NCI-H1092 (cell line): ENCODE measurements at regions not wholly inside any gene's neighbourhood (a gene's known extent, or its start where the extent isn't known, plus 50 kb on each side); places are given as distances from the start of the nearest gene placed in this dataset.

Source experiments
- DNase-seq: peaks from one replicate; lab custom pipeline; 2025; lab: John Stamatoyannopoulos, UW

GRCh38 chr21:31566064-31566463 is 93.4 kb upstream of the SOD1 start:
- DNase-seq = no peak

GRCh38 chr21:31564439-31564838 is 95.1 kb upstream of the SOD1 start:
- DNase-seq = no peak

- DNase-seq = no peak
Observed at GRCh38 chr21:31560479-31560878, 99.0 kb upstream of the SOD1 start.

DNA sequence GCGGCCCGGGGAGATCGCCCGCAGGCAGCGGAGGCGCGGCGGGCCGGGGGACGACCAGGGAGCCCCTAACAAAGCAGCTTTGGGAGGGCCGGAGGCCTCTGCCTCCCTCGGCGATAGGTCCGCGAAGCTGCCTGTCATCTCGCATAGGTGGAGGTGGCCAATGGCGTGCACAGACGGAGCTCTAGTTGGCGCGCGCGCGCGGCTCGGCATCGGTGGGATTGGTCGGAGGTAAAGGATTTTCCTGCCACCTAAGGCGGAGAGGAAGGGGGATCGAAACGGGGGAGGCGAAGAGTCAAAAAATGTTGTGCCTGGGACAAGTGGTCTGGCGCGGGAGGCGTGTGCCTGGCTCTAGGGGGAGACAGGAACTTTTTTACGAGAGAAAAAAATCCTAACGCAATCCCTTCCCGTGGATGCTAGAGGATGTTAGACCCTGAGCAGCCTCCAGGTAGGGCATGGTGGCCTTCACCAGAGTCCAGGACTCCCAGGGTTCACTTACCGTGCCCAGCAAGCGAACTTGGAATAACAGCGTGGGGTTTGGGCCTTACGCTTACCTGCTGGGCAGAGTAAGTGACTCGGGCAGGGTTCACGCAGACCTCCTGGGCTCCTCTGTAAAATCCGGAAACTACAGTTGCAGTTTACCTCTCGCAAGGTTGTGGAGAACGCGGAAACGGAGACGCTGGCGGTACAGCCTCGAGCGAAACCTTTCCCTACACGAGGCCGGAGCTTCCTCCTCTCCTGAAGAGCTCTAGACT is 99.9 kb upstream of the SOD1 start:
- peak; percentile 98 for DNase-seq

DNA sequence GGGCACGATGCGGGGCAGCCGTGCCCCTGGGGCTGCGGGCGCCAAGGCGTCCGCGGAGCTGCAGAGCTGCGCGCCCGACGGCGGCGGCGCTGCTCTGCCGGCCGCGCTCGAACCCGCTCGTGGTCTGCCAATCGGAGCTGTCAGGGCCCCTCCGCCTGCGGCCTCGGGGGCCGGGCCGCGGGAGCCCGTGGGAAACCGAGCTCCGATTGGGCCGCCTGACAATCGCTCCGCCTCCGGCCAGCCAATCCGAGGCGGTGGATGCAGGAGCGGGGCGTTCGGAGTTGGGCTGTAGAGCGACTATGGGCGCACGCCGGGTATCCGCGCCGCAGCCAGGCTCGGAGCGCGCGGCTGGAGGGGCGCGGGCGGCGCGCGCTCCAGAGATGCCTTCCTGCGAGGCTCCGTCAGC is 100.5 kb upstream of the SOD1 start:
- DNase-seq = peak; percentile 96

DNA sequence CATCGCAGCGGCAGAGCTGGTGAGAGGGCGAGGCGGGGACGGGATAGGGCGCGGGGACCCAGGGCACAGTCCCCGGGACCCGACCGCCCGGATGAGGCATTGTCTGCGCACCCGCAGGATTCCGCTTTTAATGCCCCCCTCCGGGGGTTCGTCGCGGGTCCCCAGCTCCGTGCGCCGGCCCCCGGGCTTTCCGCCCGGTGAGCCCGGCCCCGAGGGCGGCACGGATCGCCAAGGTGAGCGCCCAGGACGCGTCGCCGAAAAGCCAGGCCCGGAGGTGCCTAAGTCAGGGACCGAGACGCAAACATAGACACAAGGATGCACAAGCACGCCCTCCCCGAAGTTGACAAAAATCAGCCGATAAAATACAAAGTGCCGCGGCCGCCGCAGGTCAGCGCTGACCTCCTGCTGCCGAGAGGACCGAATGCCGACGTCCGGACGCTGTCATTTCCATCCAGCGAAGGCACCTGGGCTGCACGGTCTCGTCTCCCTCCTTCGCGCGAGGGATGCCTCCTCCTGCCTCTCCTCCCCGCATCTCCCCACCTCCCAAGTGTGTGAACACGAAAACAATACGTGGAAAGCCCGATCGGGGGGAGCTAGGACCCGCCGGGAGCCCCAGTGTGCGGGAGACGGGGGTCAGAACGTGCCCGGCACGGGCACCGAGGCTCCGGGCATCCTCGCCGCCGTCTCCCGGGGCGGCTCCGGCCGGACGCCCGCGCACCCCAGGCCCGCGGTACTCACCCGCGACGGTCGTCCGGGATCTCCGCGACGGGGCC is 101.1 kb upstream of the SOD1 start:
- peak; percentile 71 for DNase-seq

- peak; percentile 41 for DNase-seq
Observed at GRCh38 chr21:31557421-31558188, 101.9 kb upstream of the SOD1 start.

- no peak for DNase-seq
Observed at GRCh38 chr21:31556662-31557061, 102.8 kb upstream of the SOD1 start.

- no peak for DNase-seq
Observed at GRCh38 chr21:31555741-31556191, 103.7 kb upstream of the SOD1 start.

DNA sequence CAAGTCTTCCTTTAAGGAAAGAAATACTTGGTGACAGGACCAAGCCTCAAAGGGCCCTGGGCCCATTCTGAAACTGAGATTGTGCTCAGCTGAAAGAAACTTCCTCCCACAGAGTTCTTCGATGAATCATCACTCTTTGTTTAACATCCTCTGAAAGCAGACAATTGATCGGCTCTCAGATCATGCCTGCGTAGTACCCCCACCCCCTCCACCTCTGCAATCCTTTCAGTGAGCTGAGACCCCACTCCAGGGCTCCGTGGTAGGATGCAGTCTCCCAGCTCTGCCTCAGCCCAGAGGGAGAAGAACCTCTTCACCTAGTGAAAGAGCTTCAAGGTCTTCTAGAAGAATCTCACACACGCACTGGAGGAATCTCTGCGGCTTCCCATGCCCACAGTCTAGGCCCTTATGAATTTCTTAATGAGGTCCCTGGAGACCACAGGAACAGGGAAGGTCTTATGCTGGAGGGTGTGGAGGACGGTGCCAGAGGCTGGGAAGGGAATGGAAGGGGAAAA is 104.9 kb upstream of the SOD1 start:
- no peak for DNase-seq

GRCh38 chr21:31553926-31554325 is 105.6 kb upstream of the SOD1 start:
- DNase-seq = no peak

DNA sequence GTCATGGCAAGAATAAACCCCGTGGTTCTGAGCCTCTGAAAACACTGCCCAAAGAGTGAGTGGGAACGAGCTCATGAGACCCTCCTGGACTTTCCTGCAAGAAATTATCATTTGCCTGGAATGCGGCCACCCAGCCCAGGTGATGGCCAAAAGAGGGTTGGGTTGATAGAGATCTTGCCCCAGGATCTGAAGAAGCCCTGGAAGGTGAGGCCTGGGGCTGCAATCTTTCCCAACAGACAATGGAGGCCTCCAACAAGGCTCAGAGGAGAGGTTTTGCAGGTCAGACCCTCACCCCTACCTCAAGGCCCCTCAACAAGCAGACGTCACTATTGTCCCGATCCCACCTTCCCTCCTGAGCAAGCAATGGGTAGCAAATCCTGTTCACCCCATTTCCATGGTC is 106.0 kb upstream of the SOD1 start:
- no peak for DNase-seq

DNA sequence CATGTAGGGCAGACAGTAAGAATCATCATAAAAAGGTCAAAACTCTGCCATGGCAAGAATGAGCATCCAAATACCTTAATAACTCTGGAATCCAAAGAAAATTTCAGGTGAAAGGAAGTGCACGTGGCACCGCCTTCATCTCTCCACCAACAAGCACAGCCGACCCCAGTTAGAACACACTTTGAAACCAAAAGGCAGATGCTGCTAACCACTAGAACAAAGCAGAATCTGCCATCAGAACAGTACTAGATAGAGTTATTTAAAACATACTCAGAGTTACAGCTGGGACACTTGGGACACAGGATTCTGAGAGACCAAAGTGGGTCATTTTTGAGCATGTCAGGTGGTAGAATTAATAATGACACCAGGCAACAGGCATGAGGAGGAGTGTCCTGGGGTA is 106.7 kb upstream of the SOD1 start:
- DNase-seq = no peak

DNA sequence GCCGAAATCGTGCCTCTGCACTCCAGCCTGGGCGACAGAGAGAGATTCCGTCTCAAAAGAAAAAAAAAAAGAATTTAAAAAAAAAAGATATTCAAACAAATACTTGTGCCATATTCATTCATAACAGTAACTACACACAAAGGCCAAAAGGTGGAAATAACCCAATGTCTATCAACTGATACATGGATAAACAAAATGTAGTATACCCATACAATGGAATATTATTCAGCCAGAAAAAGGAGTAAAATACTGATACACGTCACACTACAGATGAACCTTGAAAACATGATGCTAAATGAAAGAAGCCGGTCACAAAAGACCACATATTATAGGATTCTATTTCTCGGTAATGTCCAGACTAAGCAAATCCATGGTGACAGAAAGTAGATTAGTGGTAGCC is 109.4 kb upstream of the SOD1 start:
- DNase-seq = no peak

GRCh38 chr21:31548688-31549087 is 110.8 kb upstream of the SOD1 start:
- DNase-seq = no peak

DNA sequence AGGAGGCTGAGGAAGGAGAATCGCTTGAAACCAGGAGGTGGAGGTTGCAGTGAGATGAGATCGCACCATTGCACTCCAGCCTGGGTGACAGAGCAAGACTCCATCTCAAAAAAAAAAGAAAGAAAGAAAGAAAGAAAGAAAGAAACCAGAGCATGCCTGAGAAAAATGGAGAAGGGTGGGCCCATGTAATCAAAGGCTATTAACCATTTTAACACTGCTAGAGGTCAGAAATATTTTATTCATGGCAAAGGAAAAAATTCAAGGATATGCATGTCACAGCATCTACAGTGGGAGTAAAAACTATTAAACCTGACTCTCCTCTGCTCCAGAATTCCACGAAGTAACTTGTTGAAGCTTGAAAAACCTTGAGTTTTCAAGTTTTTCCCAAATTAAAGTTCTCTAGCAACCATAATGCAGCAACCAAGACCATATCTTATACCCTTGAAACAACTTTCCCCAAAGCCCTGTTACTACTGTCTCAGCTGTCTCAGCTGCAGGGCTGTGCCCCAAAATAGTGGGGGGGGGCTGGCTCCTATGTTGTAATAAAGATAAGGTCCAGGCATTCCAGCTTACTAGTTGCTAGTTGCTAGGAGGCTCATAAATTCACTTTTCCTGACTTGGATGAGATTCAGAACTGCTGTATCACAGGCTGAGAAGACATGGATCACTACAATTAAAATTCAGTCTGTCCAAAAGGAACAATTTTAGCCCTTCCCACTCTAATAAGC is 112.9 kb upstream of the SOD1 start:
- no peak for DNase-seq

DNA sequence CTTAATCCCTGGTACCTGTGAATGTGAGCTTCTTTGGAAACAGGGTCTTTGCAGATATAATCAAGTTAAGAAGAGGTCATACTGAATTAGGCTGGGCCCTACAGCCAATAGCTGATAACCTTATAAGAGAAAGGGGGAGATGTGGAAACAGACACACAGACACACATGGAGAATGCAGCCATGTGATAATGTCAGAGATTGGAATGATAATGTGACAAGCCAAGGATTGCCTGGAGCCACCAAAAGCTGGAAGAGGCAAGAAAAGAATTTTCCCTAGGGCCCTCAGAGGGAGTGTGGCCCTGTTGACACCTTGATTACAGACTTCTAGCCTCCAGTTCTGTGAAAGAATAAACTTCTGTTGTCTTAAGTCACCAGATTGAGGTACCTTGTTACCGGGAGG is 114.5 kb upstream of the SOD1 start:
- DNase-seq = no peak

DNA sequence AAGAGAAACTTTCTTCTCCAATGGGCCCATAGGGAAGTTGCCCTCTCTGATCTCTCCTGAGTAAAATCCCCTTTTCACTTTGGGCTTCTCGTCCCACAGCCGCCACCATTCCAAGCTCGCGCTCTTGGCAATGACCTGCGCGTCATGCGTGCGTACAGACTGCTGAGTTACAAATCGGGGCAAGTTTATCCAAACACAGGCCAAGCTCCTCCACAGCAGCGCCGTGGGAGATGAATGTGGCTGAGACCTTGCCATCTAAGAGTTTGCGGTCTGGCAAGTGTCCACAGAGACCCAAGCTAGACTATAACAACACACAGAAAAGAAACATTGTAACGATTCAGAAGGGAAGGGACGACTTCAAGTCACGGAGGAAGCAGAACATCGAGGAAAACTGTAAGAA is 116.3 kb upstream of the SOD1 start:
- DNase-seq = no peak

DNA sequence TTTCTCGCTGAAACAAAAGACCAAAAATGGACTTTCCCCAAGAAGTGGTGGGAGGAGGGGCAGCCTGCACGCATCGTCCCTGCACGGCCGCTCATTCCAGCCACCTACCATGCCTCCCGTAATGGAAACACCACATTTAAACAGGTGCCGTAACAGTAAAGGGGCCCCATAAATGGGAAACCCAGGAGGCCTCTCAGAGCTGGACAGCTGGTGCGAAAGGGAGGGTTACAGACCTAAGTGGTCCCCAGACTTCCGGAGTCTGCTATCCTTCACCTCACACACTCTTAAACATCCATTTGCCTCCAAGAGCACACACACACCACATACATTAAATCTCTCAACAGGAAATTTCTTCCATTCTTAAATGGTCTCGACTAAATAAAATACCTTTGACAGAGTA is 120.7 kb upstream of the SOD1 start:
- DNase-seq = peak; percentile 54

GRCh38 chr21:31537872-31538576 is 121.5 kb upstream of the SOD1 start:
- DNase-seq = no peak

GRCh38 chr21:31536138-31536537 is 123.4 kb upstream of the SOD1 start:
- DNase-seq = no peak
